ENCODE measurements at regions not wholly inside any gene's neighbourhood (a gene's known extent, or its start where the extent isn't known, plus 50 kb on each side); places are given as distances from the start of the nearest gene placed in this dataset.

DNA sequence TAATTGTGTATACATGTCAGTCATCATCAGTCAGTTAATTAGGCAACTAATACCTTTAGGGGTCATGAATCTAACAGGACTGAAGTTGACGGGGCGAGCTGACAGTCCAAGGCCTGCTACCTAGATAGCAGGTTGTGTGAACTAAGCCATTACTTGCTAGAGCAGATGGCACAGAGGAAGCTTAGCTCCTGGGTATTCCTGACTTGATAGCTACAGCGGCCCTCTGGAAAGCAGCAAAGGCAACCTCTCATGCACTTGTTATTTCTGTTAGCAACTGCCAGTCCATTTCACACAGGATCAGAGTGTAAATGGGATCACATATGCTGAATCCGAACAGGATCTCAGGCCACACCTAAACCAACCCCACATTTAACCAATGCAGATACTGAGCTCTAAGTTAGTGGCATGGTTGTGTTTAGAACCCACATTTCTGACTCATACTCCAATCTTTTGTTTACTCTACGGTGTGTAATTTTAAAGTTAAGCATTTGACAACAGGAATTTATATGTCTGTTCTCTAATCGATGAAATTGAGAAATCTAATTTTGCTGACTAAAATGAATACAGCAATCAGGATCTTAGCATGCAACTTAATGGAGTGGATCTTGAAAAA, 521.3 kb upstream of the ZNF608 start (continued):
- TF ChIP-seq, protein P1, sequence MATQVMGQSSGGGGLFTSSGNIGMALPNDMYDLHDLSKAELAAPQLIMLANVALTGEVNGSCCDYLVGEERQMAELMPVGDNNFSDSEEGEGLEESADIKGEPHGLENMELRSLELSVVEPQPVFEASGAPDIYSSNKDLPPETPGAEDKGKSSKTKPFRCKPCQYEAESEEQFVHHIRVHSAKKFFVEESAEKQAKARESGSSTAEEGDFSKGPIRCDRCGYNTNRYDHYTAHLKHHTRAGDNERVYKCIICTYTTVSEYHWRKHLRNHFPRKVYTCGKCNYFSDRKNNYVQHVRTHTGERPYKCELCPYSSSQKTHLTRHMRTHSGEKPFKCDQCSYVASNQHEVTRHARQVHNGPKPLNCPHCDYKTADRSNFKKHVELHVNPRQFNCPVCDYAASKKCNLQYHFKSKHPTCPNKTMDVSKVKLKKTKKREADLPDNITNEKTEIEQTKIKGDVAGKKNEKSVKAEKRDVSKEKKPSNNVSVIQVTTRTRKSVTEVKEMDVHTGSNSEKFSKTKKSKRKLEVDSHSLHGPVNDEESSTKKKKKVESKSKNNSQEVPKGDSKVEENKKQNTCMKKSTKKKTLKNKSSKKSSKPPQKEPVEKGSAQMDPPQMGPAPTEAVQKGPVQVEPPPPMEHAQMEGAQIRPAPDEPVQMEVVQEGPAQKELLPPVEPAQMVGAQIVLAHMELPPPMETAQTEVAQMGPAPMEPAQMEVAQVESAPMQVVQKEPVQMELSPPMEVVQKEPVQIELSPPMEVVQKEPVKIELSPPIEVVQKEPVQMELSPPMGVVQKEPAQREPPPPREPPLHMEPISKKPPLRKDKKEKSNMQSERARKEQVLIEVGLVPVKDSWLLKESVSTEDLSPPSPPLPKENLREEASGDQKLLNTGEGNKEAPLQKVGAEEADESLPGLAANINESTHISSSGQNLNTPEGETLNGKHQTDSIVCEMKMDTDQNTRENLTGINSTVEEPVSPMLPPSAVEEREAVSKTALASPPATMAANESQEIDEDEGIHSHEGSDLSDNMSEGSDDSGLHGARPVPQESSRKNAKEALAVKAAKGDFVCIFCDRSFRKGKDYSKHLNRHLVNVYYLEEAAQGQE (IDR thresholded peaks at IDR 0.05; ENCODE audit: low read depth, low read length) = no peak
- no peak for TF ChIP-seq YY1 (IDR thresholded peaks at IDR 0.05; ENCODE audit: low read depth, low read length)
- no peak for TF ChIP-seq IKZF1 (conservative IDR thresholded peaks at IDR 0.05)
- TF ChIP-seq ETV6 (conservative IDR thresholded peaks at IDR 0.05 in 1 of 2, IDR thresholded peaks at IDR 0.05 in 1 of 2; ENCODE audit: borderline replicate concordance in 1 of 2, low read depth in 1 of 2) = no peak
- no peak for TF ChIP-seq EZH2 (IDR thresholded peaks at IDR 0.05; ENCODE audit: borderline replicate concordance, control insufficient read depth, low read depth, low read length)
- no peak for TF ChIP-seq GABPA (IDR thresholded peaks at IDR 0.05; ENCODE audit: low read depth)
- no peak for TF ChIP-seq NFYB (IDR thresholded peaks at IDR 0.05; ENCODE audit: insufficient read depth, low read depth, low read length)
- TF ChIP-seq ZZZ3 (IDR thresholded peaks at IDR 0.05; ENCODE audit: control insufficient read depth, insufficient read length, low read depth) = no peak
- TF ChIP-seq NFXL1 (IDR thresholded peaks at IDR 0.05; ENCODE audit: borderline replicate concordance) = no peak

DNA sequence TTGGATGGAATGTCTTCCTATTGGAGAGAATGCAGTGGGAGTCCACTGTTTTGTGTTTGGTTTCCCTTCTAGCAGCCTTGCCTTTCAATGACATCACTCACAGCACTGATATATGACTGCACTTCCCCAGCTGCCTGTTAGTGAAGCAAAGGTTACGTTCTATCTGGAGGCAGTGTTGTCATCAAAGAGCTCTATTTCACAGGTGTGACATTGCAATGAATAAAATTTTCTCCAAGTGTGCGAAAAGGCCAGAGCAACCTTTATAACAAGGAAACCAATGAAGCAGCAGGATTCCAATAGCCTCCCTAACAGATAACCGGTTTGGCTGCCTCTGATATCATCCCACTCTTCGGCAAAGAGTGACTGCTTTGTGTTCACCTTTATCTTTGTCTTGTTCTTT, 523.5 kb upstream of the ZNF608 start:
- Histone ChIP-seq H3K27me3 (replicated peaks in 1 of 2; ENCODE audit: control insufficient read depth in 2 of 2, insufficient read depth in 2 of 2, low read length in 1 of 2) (no peaks in the 10 kb centered on the region), H3K79me2 (ENCODE audit: control insufficient read depth, insufficient read depth, low read length) (no peaks in the 10 kb centered on the region), H3K36me3 (ENCODE audit: control insufficient read depth in 2 of 2, insufficient read depth in 2 of 2, low read length in 1 of 2) (no peaks in the 10 kb centered on the region), H3K27ac (ENCODE audit: control insufficient read depth, insufficient read depth) (no peak overlapping the region), H3K4me2 (ENCODE audit: control insufficient read depth, insufficient read depth) (no peak overlapping the region), H3K9me3 (replicated peaks; ENCODE audit: control insufficient read depth, insufficient read depth, low read length) (no peaks in the 10 kb centered on the region), H2AFZ (ENCODE audit: control insufficient read depth, low read depth, low read length) (no peak overlapping the region), H3K4me3 (no peak overlapping the region), H4K20me1 (ENCODE audit: control insufficient read depth, insufficient read depth) (no peaks in the 10 kb centered on the region), H3K9ac (ENCODE audit: control insufficient read depth, insufficient read depth, low read length) (no peak overlapping the region), H3K4me1 (ENCODE audit: control insufficient read depth, insufficient read depth, low read length) (no peaks in the 10 kb centered on the region)
- FAIRE-seq = no peak
- no peak for ATAC-seq
- whole genome bisulfite sequencing (ENCODE audit: insufficient coverage, insufficient replicate concordance, low lambda C conversion rate, missing lambda C conversion rate) = 60% methylated on average over 4 of the region's 4 CpGs
- intact Hi-C loops (cut with micrococcal nuclease; ENCODE audit: unreplicated experiment) (no loop called here), in situ Hi-C loops (cut with MboI) (no loop called here)
- DNase-seq (ENCODE audit: low read depth, low spot score) = no peak
- ChIA-PET CTCF (no interaction called here), SMC1A (ENCODE audit: uncharacterized antibody, unreplicated experiment) (interaction anchor here (0.6 to 1.3 kb wide), 2 partner anchors 9 to 82 kb away, joined by 3 read pairs; no protein-coding TSS in a partner anchor), POLR2A (no interaction called here), RAD21 (ENCODE audit: unreplicated experiment) (no interaction called here)
- no TSS peak for BruUV-seq (replicated peaks)
- TF ChIP-seq KDM1A (IDR thresholded peaks at IDR 0.05; ENCODE audit: borderline replicate concordance) = no peak
- TF ChIP-seq SMAD5 (IDR thresholded peaks at IDR 0.05; ENCODE audit: low read depth) = no peak
- TF ChIP-seq, protein P2, sequence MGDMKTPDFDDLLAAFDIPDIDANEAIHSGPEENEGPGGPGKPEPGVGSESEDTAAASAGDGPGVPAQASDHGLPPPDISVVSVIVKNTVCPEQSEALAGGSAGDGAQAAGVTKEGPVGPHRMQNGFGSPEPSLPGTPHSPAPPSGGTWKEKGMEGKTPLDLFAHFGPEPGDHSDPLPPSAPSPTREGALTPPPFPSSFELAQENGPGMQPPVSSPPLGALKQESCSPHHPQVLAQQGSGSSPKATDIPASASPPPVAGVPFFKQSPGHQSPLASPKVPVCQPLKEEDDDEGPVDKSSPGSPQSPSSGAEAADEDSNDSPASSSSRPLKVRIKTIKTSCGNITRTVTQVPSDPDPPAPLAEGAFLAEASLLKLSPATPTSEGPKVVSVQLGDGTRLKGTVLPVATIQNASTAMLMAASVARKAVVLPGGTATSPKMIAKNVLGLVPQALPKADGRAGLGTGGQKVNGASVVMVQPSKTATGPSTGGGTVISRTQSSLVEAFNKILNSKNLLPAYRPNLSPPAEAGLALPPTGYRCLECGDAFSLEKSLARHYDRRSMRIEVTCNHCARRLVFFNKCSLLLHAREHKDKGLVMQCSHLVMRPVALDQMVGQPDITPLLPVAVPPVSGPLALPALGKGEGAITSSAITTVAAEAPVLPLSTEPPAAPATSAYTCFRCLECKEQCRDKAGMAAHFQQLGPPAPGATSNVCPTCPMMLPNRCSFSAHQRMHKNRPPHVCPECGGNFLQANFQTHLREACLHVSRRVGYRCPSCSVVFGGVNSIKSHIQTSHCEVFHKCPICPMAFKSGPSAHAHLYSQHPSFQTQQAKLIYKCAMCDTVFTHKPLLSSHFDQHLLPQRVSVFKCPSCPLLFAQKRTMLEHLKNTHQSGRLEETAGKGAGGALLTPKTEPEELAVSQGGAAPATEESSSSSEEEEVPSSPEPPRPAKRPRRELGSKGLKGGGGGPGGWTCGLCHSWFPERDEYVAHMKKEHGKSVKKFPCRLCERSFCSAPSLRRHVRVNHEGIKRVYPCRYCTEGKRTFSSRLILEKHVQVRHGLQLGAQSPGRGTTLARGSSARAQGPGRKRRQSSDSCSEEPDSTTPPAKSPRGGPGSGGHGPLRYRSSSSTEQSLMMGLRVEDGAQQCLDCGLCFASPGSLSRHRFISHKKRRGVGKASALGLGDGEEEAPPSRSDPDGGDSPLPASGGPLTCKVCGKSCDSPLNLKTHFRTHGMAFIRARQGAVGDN (IDR thresholded peaks at IDR 0.05) = no peak
- no peak for TF ChIP-seq TCF7 (IDR thresholded peaks at IDR 0.05; ENCODE audit: borderline replicate concordance)
- TF ChIP-seq, protein P3, sequence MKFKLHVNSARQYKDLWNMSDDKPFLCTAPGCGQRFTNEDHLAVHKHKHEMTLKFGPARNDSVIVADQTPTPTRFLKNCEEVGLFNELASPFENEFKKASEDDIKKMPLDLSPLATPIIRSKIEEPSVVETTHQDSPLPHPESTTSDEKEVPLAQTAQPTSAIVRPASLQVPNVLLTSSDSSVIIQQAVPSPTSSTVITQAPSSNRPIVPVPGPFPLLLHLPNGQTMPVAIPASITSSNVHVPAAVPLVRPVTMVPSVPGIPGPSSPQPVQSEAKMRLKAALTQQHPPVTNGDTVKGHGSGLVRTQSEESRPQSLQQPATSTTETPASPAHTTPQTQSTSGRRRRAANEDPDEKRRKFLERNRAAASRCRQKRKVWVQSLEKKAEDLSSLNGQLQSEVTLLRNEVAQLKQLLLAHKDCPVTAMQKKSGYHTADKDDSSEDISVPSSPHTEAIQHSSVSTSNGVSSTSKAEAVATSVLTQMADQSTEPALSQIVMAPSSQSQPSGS (IDR thresholded peaks at IDR 0.05; ENCODE audit: low read length) = no peak
- no peak for TF ChIP-seq ETV6 (conservative IDR thresholded peaks at IDR 0.05 in 1 of 2, IDR thresholded peaks at IDR 0.05 in 1 of 2; ENCODE audit: borderline replicate concordance in 1 of 2, low read depth in 1 of 2)

Measured in GM12878 (cell line).